SU-DHL-6 (cell line): ENCODE measurements at regions not wholly inside any gene's neighbourhood (a gene's known extent, or its start where the extent isn't known, plus 50 kb on each side); places are given as distances from the start of the nearest gene placed in this dataset.

Experiments used
- CTCF ChIP-seq: fragments of 200-600 bp; sonication (generic); IDR thresholded peaks from one replicate; pipeline ENCODE4 v1.5.1; 2017; ENCODE audit warnings: antibody characterized with exemption, mild to moderate bottlenecking, low read length, moderate library complexity; ENCODE audit not compliant: insufficient read depth, poor library complexity, severe bottlenecking
- EZH2phosphoT487 ChIP-seq: fragments of 200-600 bp; sonication (generic), shearing (Covaris generic); conservative IDR thresholded peaks from 2 replicates; pipeline ENCODE4 v1.6.1; 2018; ENCODE audit warnings: mild to moderate bottlenecking, antibody characterized with exemption, low read length, moderate library complexity, mixed read lengths

GRCh38 chr6:33898771-33899170 is 95.0 kb upstream of the MLN start:
- TF ChIP-seq EZH2phosphoT487, result no peak
- no peak for TF ChIP-seq CTCF
